ENCODE measurements at regions not wholly inside any gene's neighbourhood (a gene's known extent, or its start where the extent isn't known, plus 50 kb on each side); places are given as distances from the start of the nearest gene placed in this dataset.

- no peak for FAIRE-seq
- Histone ChIP-seq H3K36me3 (ENCODE audit: control insufficient read depth, insufficient read depth, low read length) (no peaks in the 10 kb centered on the region), H3K27me3 (ENCODE audit: control insufficient read depth, insufficient read depth, low read length) (no peaks in the 10 kb centered on the region), H3K4me3 (ENCODE audit: low read depth, low read length) (no peak overlapping the region)
- no peak for DNase-seq (ENCODE audit: low read depth)
- TF ChIP-seq, protein P1, sequence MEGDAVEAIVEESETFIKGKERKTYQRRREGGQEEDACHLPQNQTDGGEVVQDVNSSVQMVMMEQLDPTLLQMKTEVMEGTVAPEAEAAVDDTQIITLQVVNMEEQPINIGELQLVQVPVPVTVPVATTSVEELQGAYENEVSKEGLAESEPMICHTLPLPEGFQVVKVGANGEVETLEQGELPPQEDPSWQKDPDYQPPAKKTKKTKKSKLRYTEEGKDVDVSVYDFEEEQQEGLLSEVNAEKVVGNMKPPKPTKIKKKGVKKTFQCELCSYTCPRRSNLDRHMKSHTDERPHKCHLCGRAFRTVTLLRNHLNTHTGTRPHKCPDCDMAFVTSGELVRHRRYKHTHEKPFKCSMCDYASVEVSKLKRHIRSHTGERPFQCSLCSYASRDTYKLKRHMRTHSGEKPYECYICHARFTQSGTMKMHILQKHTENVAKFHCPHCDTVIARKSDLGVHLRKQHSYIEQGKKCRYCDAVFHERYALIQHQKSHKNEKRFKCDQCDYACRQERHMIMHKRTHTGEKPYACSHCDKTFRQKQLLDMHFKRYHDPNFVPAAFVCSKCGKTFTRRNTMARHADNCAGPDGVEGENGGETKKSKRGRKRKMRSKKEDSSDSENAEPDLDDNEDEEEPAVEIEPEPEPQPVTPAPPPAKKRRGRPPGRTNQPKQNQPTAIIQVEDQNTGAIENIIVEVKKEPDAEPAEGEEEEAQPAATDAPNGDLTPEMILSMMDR (IDR thresholded peaks at IDR 0.05; ENCODE audit: insufficient read depth, low read length, severe bottlenecking): no peak
Measured at GRCh38 chr4:155071962-155072361, 136.5 kb upstream of the NPY2R start.

DNA sequence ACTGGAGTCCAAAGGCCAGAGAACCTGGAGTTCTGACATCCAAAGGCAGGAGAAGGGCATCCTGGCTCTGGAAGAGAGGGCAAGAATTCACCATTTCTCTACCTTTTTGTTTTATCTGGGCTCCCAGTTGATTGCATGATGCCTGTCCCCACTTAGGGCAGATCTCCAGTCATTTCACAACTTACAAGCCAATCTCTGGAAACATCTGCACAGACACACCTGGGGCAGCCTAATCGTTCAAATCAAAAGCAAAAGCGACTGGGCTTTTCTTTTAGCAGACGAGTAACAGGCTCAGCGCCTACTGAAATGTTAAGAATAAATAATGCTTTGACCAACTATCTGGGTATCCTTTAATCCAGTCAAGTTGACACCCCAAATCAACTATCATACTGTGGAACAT is 136.0 kb upstream of the NPY2R start:
- TF ChIP-seq, protein P1 (IDR thresholded peaks at IDR 0.05; ENCODE audit: insufficient read depth, low read length, severe bottlenecking): no peak
- Histone ChIP-seq H3K27me3 (ENCODE audit: control insufficient read depth, insufficient read depth, low read length) (no peaks in the 10 kb centered on the region), H3K4me3 (ENCODE audit: low read depth, low read length) (no peak overlapping the region), H3K36me3 (ENCODE audit: control insufficient read depth, insufficient read depth, low read length) (no peaks in the 10 kb centered on the region)
- DNase-seq (ENCODE audit: low read depth) (no peak), FAIRE-seq (no peak)

GRCh38 chr4:155073852-155074251 is 134.6 kb upstream of the NPY2R start:
- Histone ChIP-seq H3K27me3 (ENCODE audit: control insufficient read depth, insufficient read depth, low read length) (no peaks in the 10 kb centered on the region), H3K36me3 (ENCODE audit: control insufficient read depth, insufficient read depth, low read length) (no peaks in the 10 kb centered on the region), H3K4me3 (ENCODE audit: low read depth, low read length) (no peak overlapping the region)
- no peak for DNase-seq (ENCODE audit: low read depth)
- TF ChIP-seq, protein P1 (IDR thresholded peaks at IDR 0.05; ENCODE audit: insufficient read depth, low read length, severe bottlenecking): no peak
- no peak for FAIRE-seq

GRCh38 chr4:155076256-155076785 is 132.1 kb upstream of the NPY2R start:
- H3K4me3 ChIP-seq (ENCODE audit: low read depth, low read length): no peak overlapping the region
- no peak for FAIRE-seq
- no peaks in the 10 kb centered on the region for H3K27me3 ChIP-seq (ENCODE audit: control insufficient read depth, insufficient read depth, low read length)
- TF ChIP-seq, protein P1 (IDR thresholded peaks at IDR 0.05; ENCODE audit: insufficient read depth, low read length, severe bottlenecking): no peak
- DNase-seq (ENCODE audit: low read depth): no peak
- no peaks in the 10 kb centered on the region for H3K36me3 ChIP-seq (ENCODE audit: control insufficient read depth, insufficient read depth, low read length)

DNA sequence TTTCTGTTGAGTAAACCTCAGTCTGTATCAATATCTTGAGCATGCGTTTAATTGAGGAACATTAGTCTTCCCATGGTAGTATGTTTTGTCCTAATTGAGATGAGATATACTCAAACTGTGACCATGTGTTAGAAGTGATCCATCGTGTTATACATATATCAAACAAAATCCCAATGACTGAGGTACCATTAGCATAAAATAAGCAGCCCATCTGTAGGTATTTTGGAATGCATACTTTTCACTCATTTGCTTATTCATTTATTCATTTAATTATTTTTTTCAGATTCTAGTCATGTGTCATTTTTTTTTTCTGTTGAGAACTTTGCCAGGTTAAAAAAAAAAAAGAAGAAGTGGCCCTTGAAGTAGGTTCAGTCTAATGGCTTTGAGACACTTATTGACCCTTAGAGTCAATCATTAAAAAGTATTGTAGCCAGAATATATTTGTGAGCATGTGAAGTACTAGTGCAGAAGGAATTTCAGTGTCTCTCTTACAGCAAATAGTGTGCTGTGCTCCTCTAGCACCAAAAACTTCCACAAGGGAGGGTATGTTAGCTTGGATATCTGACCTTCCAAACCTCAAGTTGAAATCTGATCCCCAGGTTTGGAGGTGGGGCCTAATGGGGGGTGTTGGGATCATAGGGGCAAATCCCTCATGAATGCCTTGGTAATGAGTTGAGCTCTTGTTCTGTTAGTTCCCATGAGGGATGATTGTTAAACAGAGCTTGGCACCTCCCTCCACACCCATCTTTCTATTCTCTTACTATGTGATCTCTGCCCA is 130.8 kb upstream of the NPY2R start:
- FAIRE-seq (no peak), DNase-seq (ENCODE audit: low read depth) (no peak)
- H3K27me3 ChIP-seq (ENCODE audit: control insufficient read depth, insufficient read depth, low read length): no peaks in the 10 kb centered on the region
- H3K36me3 ChIP-seq (ENCODE audit: control insufficient read depth, insufficient read depth, low read length): no peaks in the 10 kb centered on the region
- H3K4me3 ChIP-seq (ENCODE audit: low read depth, low read length): no peak overlapping the region
- TF ChIP-seq, protein P1 (IDR thresholded peaks at IDR 0.05; ENCODE audit: insufficient read depth, low read length, severe bottlenecking): no peak

All from bronchial epithelial cell (primary cell).